ENCODE measurements at regions not wholly inside any gene's neighbourhood (a gene's known extent, or its start where the extent isn't known, plus 50 kb on each side); places are given as distances from the start of the nearest gene placed in this dataset.

- DNase-seq (ENCODE audit: low read depth): no peak
Measured at GRCh38 chr14:86613126-86613525, 1083.2 kb downstream of the FLRT2 start.

GRCh38 chr14:86604561-86604960 is 1074.6 kb downstream of the FLRT2 start:
- no peak for DNase-seq (ENCODE audit: low read depth)

DNA sequence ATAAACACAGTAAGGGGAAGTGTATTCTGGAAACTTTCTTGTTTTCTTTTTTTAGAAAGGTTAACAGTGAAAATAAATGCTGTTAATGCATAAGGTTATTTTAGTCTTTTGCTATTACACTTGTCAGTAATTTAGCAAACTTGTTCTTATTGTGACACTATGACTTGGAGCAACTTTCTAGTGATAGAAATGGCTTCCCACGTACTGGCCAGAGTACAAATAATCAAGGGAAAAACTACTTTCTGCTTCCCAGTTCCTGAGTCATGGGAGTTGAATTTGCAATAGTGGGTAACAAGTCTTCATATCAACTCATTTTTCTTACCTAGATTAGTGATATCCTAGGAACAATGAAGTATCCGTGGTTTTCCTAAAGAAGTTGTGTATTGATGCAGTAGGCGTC is 1072.3 kb downstream of the FLRT2 start:
- no peak for DNase-seq (ENCODE audit: low read depth)

DNA sequence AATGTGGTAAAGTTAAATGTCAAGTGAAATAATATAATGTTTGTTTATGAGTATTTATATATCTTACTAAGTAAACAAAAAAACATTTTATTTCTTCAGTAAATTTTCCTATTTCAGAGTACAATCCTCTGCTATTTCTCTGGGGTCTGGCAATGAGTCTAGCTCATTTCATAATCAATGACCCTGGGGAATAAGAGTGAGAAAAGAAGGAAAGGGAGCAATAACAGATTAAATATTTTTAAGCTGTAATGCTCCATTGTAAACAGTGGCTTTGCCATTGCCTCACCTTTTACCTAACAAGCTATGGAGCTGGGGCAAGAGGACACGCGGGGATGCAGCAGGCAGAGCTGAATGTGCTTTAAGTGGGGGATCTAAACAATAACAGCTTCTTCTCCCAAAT is 1071.9 kb downstream of the FLRT2 start:
- no peak for DNase-seq (ENCODE audit: low read depth)

- no peak for DNase-seq (ENCODE audit: low read depth)
Measured at GRCh38 chr14:86597279-86597678, 1067.3 kb downstream of the FLRT2 start.

GRCh38 chr14:86596024-86596423 is 1066.1 kb downstream of the FLRT2 start:
- DNase-seq (ENCODE audit: low read depth): no peak

DNA sequence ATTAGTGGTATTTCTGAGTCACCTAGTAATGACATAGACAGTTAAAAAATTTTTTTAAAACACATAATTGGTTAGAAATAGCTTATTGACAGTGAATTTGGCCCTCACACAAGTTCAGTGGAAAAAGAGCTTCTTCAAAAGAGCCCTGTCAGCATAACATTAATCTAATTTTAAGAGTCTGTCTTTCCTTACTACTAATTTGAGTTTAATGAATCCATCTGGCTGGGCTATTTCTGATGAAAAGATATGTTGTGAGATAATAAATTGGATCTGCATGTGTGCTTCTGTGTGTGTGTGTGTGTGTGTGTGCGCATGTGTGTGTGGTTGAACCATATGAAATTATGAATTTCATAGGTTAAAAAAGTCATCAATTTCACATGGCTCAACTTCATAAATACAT is 1045.2 kb downstream of the FLRT2 start:
- no peak for DNase-seq (ENCODE audit: low read depth)

- DNase-seq (ENCODE audit: low read depth): no peak
Measured at GRCh38 chr14:86574778-86575129, 1044.8 kb downstream of the FLRT2 start.

- DNase-seq (ENCODE audit: low read depth): no peak
Measured at GRCh38 chr14:86574051-86574777, 1044.3 kb downstream of the FLRT2 start.

- no peak for DNase-seq (ENCODE audit: low read depth)
Measured at GRCh38 chr14:86570371-86570770, 1040.4 kb downstream of the FLRT2 start.

GRCh38 chr14:86543521-86543920 is 1013.6 kb downstream of the FLRT2 start:
- no peak for DNase-seq (ENCODE audit: low read depth)

GRCh38 chr14:86541972-86542371 is 1012.0 kb downstream of the FLRT2 start:
- DNase-seq (ENCODE audit: low read depth): no peak

DNA sequence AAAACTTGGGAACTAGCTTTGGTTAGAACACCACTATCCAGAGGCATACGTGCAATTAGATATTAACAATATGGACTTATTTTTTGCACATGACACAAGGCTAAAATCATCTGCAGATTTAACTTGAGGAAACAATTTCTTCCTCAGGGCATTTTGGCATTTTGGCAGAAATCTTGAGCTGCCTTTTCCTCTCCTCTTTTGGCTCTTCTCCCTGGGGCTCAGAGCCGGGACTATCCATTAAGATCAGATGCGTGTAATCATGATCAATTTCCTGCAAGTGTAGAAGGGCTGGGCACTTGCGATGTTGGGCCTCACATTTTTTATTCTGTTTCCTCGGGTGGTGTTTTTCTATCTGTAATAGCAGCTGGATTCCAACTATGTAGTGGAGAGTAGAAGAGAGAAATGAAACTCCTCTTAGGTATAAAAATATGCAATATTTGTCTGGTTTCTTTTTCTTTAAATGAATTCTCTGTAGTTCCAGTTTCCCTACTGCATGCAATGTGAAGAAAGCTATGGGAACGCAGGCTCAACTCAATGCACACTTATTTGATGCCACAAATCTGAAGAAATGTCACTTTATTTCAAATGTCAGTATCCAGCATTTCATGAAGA is 1010.8 kb downstream of the FLRT2 start:
- no peak for DNase-seq (ENCODE audit: low read depth)

- no peak for DNase-seq (ENCODE audit: low read depth)
Measured at GRCh38 chr14:86539361-86540070, 1009.6 kb downstream of the FLRT2 start.

GRCh38 chr14:86533834-86534233 is 1003.9 kb downstream of the FLRT2 start:
- DNase-seq (ENCODE audit: low read depth): no peak

GRCh38 chr14:86532219-86532618 is 1002.3 kb downstream of the FLRT2 start:
- no peak for DNase-seq (ENCODE audit: low read depth)

DNA sequence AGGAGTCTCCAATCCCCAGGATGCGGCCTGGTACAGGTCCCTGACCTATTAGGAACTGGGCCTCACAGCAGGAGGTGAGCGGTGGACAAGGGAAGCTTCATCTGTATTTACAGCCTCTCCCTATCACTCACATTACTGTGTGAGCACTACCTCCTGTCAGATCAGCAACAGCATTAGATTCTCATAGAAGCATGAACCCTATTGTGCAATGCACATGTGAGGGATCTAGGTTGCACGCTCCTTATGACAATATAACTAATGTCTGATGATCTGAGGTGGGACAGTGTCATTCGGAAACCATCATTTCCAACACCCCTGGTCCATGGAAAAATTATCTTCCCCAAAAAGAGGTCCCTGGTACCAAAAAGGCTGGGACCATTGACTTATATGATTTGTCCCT is 1000.5 kb downstream of the FLRT2 start:
- no peak for DNase-seq (ENCODE audit: low read depth)

DNA sequence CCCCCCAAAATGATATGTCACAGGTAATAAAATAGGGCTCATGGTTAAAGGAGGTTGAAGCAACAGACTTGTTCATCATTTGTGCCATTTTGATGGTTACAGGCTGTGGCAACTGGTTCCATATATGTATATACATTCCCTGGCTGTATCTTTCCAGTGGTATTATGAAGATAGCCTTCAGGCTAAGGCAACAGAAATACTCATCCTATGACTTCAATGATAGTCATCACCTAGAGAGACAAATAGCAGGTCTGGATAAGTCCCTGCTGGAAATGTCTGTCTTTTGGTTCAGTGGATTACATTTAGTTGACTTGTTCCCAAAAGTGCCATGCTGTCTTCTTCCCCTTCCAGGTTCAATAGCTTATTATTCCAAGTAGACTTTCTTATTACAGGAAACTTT is 997.4 kb downstream of the FLRT2 start:
- DNase-seq (ENCODE audit: low read depth): no peak

DNA sequence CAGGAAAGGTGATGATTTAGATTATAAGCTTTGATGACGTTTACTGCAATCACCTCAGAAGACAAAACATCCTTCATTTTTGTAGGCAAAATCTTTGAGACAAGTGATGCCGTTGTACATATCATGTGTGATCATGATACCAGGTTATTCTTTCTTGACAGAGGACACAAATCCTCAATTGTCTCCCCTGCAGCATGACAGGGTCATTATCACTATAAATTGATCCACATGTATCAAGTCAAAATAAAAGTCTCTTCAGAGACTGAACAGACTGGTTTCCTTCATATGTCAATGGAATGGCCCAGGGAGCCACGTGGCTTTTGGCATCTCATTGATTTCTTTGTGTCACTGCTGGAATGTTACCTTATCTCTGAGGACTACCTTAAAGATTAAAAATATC is 995.7 kb downstream of the FLRT2 start:
- no peak for DNase-seq (ENCODE audit: low read depth)

DNA sequence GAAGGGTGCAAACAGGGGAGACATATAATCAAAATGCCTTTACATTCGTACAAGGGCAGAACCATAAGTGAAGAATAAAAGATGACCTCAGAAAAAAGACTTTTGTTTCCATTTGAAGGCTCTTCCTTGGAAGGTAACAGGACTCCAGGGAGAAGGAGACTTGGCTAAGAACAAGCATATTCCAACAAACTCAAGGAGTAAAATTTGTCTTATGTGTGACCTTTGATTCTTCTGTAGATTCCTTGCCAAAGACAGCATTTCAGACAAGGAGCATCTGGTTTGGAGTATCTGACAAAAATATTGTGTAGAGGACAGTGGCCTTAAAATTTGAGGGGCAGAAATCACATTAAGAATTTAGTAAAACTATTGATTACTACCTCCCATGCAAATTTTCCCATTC is 991.9 kb downstream of the FLRT2 start:
- DNase-seq (ENCODE audit: low read depth): no peak

DNA sequence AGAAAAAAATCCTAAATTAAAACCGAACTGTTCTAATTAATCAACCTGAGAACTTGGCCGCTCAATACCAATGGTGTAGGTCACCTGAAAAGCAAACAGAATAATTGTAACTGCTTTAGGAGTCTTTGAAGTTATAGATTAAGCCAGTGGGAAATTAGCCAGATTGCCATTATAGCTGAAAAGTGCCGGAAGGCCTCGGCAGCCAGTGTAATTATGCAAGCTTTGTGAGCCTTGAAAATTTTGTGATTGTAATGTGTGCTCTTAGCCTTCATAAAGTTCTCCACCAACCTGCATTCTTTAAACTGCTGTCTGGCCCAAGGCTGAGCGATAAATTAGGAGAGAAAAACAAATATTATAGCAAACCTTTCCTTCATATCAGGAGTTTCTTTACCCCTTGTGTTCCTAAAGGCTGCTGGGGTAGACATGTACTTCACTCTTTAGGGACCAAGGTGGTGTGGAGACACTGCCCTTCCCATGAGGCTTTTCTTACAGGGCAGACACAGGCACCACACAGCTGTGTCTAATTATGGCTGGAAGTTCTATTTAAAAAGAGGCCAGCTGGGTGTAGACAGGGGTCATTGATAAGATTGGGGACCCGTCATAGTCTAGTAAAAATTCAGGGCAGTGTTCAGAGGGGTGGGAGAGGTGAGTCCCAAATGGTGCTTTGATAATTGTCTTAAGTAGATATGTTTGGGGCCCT is 991.2 kb downstream of the FLRT2 start:
- no peak for DNase-seq (ENCODE audit: low read depth)

GRCh38 chr14:86518298-86518697 is 988.4 kb downstream of the FLRT2 start:
- no peak for DNase-seq (ENCODE audit: low read depth)

DNA sequence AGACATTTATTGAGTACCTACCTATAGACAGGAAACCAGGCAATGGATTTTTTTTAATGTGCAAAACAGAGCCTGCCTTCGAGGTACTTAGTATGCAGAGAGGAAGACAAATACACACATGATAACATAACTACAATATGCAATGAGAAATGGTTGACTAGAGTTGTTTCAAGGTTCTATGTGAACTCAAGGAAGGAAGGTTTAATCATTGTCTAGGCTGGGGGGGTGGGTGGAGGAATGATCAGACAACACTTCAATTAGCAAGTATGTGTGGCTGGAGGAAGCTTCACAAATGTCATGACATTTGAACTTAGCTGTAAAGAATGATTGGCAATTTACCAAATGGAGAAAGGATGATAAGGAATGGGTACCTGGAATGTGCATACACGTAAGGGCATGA is 985.3 kb downstream of the FLRT2 start:
- DNase-seq (ENCODE audit: low read depth): no peak

Data from activated T-helper 1 cell treated with Interleukin-2 at 50 U/mL for 16 hours (primary cell).